ENCODE measurements at regions not wholly inside any gene's neighbourhood (a gene's known extent, or its start where the extent isn't known, plus 50 kb on each side); places are given as distances from the start of the nearest gene placed in this dataset.
A peak's percentile ranks its signal among the peaks of the same experiment; 100 is the strongest.

GRCh38 chrX:40201329-40201885, 103.6 kb upstream of the BCOR start:
- DNase-seq, result no peak
- TF ChIP-seq CTCF (IDR thresholded peaks at IDR 0.05), result no peak
- intact Hi-C loops (cut with DNase I, micrococcal nuclease), result no loop called here
- no peak overlapping the region for H3K4me3 ChIP-seq
- H3K9me3 ChIP-seq, result no peaks in the 10 kb centered on the region
- no peaks in the 10 kb centered on the region for H3K36me3 ChIP-seq (ENCODE audit: low read depth)
- peak; percentile 51 for ATAC-seq
- H3K4me1 ChIP-seq (ENCODE audit: low read depth), result no peaks in the 10 kb centered on the region

GRCh38 chrX:40199704-40200103, 101.9 kb upstream of the BCOR start:
- intact Hi-C loops (cut with DNase I, micrococcal nuclease), result no loop called here

GRCh38 chrX:40197071-40197470, 99.3 kb upstream of the BCOR start:
- intact Hi-C loops (cut with DNase I, micrococcal nuclease), result no loop called here
- no peaks in the 10 kb centered on the region for H3K4me1 ChIP-seq (ENCODE audit: low read depth)
- no peaks in the 10 kb centered on the region for H3K36me3 ChIP-seq (ENCODE audit: low read depth)
- DNase-seq (no peak), ATAC-seq (no peak)
- H3K9me3 ChIP-seq, result no peaks in the 10 kb centered on the region
- no peak overlapping the region for H3K4me3 ChIP-seq
- no peak for TF ChIP-seq CTCF (IDR thresholded peaks at IDR 0.05)

More at GRCh38 chrX:40199704-40200103, 101.9 kb upstream of the BCOR start:
- Histone ChIP-seq H3K4me1 (ENCODE audit: low read depth) (no peaks in the 10 kb centered on the region), H3K36me3 (ENCODE audit: low read depth) (no peaks in the 10 kb centered on the region), H3K9me3 (no peaks in the 10 kb centered on the region), H3K4me3 (no peak overlapping the region)
- no peak for DNase-seq
- ATAC-seq, result no peak
- no peak for TF ChIP-seq CTCF (IDR thresholded peaks at IDR 0.05)

GRCh38 chrX:40195368-40195767, 97.6 kb upstream of the BCOR start:
- no peak overlapping the region for H3K4me3 ChIP-seq
- H3K36me3 ChIP-seq (ENCODE audit: low read depth), result no peaks in the 10 kb centered on the region
- no peaks in the 10 kb centered on the region for H3K4me1 ChIP-seq (ENCODE audit: low read depth)
- ATAC-seq (no peak), DNase-seq (no peak)
- intact Hi-C loops (cut with DNase I, micrococcal nuclease), result no loop called here
- TF ChIP-seq CTCF (IDR thresholded peaks at IDR 0.05), result no peak
- H3K9me3 ChIP-seq, result no peaks in the 10 kb centered on the region

GRCh38 chrX:40192196-40192595, 94.4 kb upstream of the BCOR start:
- ATAC-seq (no peak), DNase-seq (no peak)
- no peak for TF ChIP-seq CTCF (IDR thresholded peaks at IDR 0.05)
- no peaks in the 10 kb centered on the region for H3K4me1 ChIP-seq (ENCODE audit: low read depth)
- no peaks in the 10 kb centered on the region for H3K36me3 ChIP-seq (ENCODE audit: low read depth)
- H3K4me3 ChIP-seq, result no peak overlapping the region
- intact Hi-C loops (cut with DNase I, micrococcal nuclease), result no loop called here
- no peaks in the 10 kb centered on the region for H3K9me3 ChIP-seq

- intact Hi-C loops (cut with DNase I, micrococcal nuclease), result no loop called here
- no peak for DNase-seq
- no peaks in the 10 kb centered on the region for H3K4me1 ChIP-seq (ENCODE audit: low read depth)
- H3K9me3 ChIP-seq, result no peaks in the 10 kb centered on the region
- no peak overlapping the region for H3K4me3 ChIP-seq
- no peaks in the 10 kb centered on the region for H3K36me3 ChIP-seq (ENCODE audit: low read depth)
- no peak for TF ChIP-seq CTCF (IDR thresholded peaks at IDR 0.05)
- no peak for ATAC-seq
These were observed 91.9 kb upstream of the BCOR start for GRCh38 chrX:40189637-40190036.
